GM18519 (cell line): ENCODE measurements at regions not wholly inside any gene's neighbourhood (a gene's known extent, or its start where the extent isn't known, plus 50 kb on each side); places are given as distances from the start of the nearest gene placed in this dataset.
"Not testable (repeated sequence)": the region's sequence is repeated elsewhere in the genome, so short reads cannot be mapped to it uniquely, and the experiment has no call there.

Experiments
- ATAC-seq: cut with Tn5 transposase; IDR thresholded peaks from one replicate; pipeline ENCODE4 v1.9.1; 2021; ENCODE audit warnings: mild to moderate bottlenecking, moderate library complexity; ENCODE audit not compliant: unreplicated experiment, low FRiP score

GRCh38 chr10:33012306-33012705, 54.3 kb upstream of the ITGB1 start:
- ATAC-seq, result no peak

GRCh38 chr10:33010132-33011037, 52.4 kb upstream of the ITGB1 start:
- ATAC-seq, result no peak

GRCh38 chr10:33009244-33010131, 51.5 kb upstream of the ITGB1 start:
- no peak for ATAC-seq

GRCh38 chr10:33008499-33009243, 50.6 kb upstream of the ITGB1 start:
- no peak for ATAC-seq

- not testable (repeated sequence) for ATAC-seq
These were observed 49.8 kb upstream of the ITGB1 start for GRCh38 chr10:33007731-33008381.
